Calu3 (cell line): ENCODE measurements at regions not wholly inside any gene's neighbourhood (a gene's known extent, or its start where the extent isn't known, plus 50 kb on each side); places are given as distances from the start of the nearest gene placed in this dataset.
"Not testable (repeated sequence)": the region's sequence is repeated elsewhere in the genome, so short reads cannot be mapped to it uniquely, and the experiment has no call there.

Experiments used
- BruUV-seq: library from RNA; stranded (reverse); fragments of 400-500 nt; replicated peaks from 2 replicates; lab custom pipeline; 2021; lab: Mats Ljungman, UMichigan
- CTCF ChIA-PET: fragments of 300-600 bp; sonication (Branson Sonifier 250); formaldehyde crosslinking; loops from one replicate; lab custom pipeline; 2022; ENCODE audit warnings: antibody characterized with exemption; lab: Charles Lee
- DNase-seq: peaks from one replicate; pipeline ENCODE4 v3.0.0; 2022
- H3K27ac Mint-ChIP-seq: one replicate; pipeline ENCODE4 v1.8.0; 2022; ENCODE audit warnings: mixed read lengths; ENCODE audit not compliant: unreplicated experiment
- H3K27me3 Mint-ChIP-seq: one replicate; pipeline ENCODE4 v1.8.0; 2022; ENCODE audit warnings: mixed read lengths; ENCODE audit not compliant: unreplicated experiment
- H3K36me3 Mint-ChIP-seq: one replicate; pipeline ENCODE4 v1.8.0; 2022; ENCODE audit warnings: mild to moderate bottlenecking, moderate library complexity, mixed read lengths; ENCODE audit not compliant: insufficient read depth, unreplicated experiment
- H3K4me1 Mint-ChIP-seq: one replicate; pipeline ENCODE4 v1.8.0; 2022; ENCODE audit warnings: mild to moderate bottlenecking, low read depth, mixed read lengths; ENCODE audit not compliant: unreplicated experiment
- H3K4me3 Mint-ChIP-seq: one replicate; pipeline ENCODE4 v1.8.0; 2022; ENCODE audit warnings: mild to moderate bottlenecking, low read depth, moderate library complexity, mixed read lengths; ENCODE audit not compliant: unreplicated experiment
- H3K9me3 Mint-ChIP-seq: one replicate; pipeline ENCODE4 v1.8.0; 2022; ENCODE audit warnings: low read depth, mixed read lengths; ENCODE audit not compliant: unreplicated experiment
- intact Hi-C: fragments of 100-400 bp; cut with micrococcal nuclease; formaldehyde crosslinking; loops from one replicate; pipeline ENCODE4 v1.10.0; 2022; ENCODE audit not compliant: unreplicated experiment

DNA sequence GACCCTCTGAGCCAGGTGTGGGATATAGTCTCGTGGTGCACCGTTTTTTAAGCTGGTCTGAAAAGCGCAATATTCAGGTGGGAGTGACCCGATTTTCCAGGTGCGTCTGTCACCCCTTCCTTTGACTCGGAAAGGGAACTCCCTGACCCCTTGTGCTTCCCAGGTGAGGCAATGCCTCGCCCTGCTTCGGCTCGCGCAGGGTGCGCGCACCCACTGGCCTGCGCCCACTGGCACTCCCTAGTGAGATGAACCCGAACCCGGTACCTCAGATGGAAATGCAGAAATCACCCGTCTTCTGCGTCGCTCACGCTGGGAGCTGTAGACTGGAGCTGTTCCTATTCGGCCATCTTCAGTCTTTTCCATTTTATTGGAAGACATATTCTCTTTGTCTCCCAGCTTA, 171.4 kb upstream of the OR4C13 start:
- H3K27ac Mint-ChIP-seq, intact Hi-C loops, H3K27me3 Mint-ChIP-seq, H3K4me3 Mint-ChIP-seq, H3K36me3 Mint-ChIP-seq, H3K4me1 Mint-ChIP-seq, H3K9me3 Mint-ChIP-seq, BruUV-seq, DNase-seq, CTCF ChIA-PET: not testable (repeated sequence)

DNA sequence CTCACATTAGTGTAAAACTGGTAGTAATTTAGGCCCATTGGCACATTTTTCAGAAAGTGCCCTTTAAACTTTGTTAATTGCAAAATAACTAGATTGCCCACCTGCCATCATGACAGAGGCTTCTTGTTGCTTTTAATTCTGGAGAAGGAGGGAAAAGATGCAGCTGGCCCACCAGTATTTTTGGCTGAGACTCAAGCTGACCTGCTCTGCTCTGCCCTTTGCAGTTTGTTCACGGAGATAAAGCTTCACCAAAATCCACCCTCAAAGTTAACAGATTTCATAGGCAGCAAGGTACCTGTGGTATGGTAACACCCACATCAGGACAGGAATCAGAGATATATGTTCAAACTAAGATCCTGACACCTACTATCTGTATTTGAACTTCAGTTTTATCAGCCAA, 170.2 kb upstream of the OR4C13 start:
- H3K27ac Mint-ChIP-seq, CTCF ChIA-PET, H3K27me3 Mint-ChIP-seq, H3K4me1 Mint-ChIP-seq, intact Hi-C loops, H3K4me3 Mint-ChIP-seq, H3K9me3 Mint-ChIP-seq, BruUV-seq, H3K36me3 Mint-ChIP-seq, DNase-seq: not testable (repeated sequence)

DNA sequence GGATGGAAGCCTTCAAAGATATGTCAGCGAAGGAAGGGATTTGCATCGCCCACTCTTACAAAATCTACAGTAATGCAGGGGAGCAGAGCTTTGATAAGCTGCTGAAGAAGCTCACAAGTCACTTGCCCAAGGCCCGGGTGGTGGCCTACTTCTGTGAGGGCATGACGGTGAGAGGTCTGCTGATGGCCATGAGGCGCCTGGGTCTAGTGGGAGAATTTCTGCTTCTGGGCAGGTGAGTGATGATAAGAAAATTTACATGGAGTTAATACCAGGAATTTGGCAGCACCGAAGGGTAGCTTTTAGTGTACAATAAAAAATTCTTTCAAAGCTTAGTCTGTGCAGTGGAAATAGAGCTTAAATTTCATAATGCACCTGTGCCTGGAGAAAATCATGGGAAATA, 168.3 kb upstream of the OR4C13 start:
- H3K4me1 Mint-ChIP-seq, H3K9me3 Mint-ChIP-seq, H3K27ac Mint-ChIP-seq, H3K4me3 Mint-ChIP-seq, intact Hi-C loops, H3K27me3 Mint-ChIP-seq, DNase-seq, BruUV-seq, H3K36me3 Mint-ChIP-seq: not testable (repeated sequence)
- CTCF ChIA-PET: interaction anchor here (0.7 kb wide), 1 partner anchor 131 kb away, joined by 3 read pairs; no protein-coding TSS in a partner anchor

DNA sequence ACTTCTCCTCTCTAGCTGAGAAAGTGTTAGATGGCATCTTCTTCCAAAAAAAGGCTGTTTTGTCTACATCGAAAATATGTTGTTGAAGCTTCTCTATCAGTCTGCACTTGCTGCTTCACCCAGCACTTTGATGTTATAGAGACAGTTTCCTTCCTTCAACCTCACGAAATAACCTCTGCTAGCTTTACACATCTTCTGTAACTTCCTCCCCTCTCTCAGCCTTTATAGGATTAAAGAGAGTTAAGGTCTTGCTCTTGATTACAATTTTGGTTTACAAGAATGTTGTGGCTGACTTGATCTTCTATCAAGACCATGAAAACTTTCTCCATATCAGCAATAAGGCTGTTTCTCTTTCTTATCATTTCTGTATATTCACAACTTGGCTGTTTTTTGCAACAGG, 162.4 kb upstream of the OR4C13 start:
- H3K4me3 Mint-ChIP-seq, H3K27ac Mint-ChIP-seq, H3K36me3 Mint-ChIP-seq, DNase-seq, CTCF ChIA-PET, BruUV-seq, intact Hi-C loops, H3K27me3 Mint-ChIP-seq, H3K4me1 Mint-ChIP-seq: not testable (repeated sequence)
- peaks cover 15% of the 10 kb centered on the region for H3K9me3 Mint-ChIP-seq

DNA sequence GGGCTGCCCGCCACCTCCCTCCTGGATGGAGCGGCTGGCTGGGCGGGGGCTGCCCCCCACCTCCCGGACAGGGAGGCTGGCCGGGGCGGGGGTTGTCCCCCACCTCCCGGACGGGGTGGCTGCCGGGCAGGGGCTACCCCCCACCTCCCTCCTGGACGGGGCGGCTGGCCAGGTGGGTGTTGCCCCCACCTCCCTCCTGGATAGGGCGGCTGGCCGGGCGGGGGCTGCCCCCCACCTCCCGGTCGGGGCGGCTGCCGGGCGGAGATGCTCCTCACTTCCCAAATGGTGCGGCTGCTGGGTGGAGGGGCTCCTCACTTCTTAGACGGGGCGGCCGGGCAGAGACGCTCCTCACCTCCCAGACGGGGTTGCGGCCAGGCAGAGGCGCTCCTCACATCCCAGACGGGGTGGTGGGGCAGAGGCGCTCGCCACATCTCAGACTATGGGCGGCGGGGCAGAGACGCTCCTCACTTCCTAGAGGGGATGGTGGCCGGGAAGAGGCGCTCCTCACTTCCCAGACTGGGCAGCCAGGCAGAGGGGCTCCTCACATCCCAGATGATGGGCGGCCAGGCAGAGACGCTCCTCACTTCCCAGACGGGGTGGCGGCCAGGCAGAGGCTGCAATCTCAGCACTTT, 153.9 kb upstream of the OR4C13 start:
- H3K9me3 Mint-ChIP-seq, intact Hi-C loops, CTCF ChIA-PET, H3K4me3 Mint-ChIP-seq, H3K4me1 Mint-ChIP-seq, H3K27me3 Mint-ChIP-seq, H3K36me3 Mint-ChIP-seq, DNase-seq, BruUV-seq, H3K27ac Mint-ChIP-seq: not testable (repeated sequence)

DNA sequence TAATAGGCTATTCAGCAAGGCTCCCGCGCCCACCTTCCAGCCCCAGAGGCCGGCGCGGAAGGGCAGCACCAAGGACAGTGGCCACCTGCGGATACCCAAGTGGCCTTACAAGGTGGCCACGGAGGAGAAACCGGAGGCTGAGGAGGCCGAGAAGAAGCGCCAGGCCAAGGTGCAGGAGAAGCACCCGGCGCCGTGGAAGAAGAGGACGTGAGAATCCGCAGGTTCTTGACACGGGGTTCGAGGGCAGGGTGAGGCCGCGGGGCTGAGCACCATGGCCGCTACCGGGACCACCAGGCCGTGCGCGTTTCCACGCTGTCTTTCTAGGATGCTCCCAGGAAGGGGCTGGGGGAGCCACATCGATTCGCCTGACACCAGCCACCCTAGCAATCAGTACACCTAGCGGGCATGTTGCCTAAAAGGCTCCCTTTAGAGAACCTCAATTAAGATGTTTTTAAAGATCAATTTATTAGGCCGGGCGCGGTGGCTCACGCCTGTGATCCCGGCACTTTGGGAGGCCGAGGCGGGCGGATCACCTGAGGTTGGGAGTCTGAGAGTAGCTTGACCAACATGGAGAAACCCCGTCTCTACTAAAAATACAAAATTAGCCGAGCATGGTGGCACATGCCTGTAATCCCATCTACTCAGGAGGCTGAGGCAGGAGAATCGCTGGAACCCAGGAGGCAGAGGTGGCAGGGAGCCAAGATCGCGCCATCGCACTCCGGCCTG, 134.3 kb upstream of the OR4C13 start:
- H3K4me3 Mint-ChIP-seq, H3K36me3 Mint-ChIP-seq, H3K27ac Mint-ChIP-seq, H3K9me3 Mint-ChIP-seq, H3K4me1 Mint-ChIP-seq, H3K27me3 Mint-ChIP-seq, BruUV-seq, intact Hi-C loops, DNase-seq, CTCF ChIA-PET: not testable (repeated sequence)

DNA sequence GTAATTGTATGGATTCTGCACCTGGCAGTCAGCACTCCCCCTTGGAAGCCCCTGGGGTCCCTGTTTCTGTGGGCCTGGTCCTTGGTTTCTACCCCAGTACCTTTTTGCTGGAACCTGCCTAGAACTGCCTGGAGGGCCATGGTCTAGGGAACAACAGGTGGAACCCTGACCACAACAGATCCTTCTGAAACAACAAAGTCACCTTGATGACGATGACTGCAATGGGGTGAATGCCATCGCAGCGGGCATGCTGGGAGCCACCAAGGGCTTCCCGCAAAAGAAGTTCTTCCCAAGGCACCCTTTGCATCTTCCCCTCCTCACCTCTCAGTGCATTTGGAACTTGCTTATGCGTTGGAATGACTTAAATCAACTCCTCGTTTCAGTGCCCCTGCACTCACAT, 129.0 kb upstream of the OR4C13 start:
- DNase-seq, H3K27ac Mint-ChIP-seq, H3K36me3 Mint-ChIP-seq, intact Hi-C loops, H3K4me3 Mint-ChIP-seq, H3K27me3 Mint-ChIP-seq, H3K4me1 Mint-ChIP-seq, CTCF ChIA-PET, BruUV-seq: not testable (repeated sequence)
- peaks cover 12% of the 10 kb centered on the region for H3K9me3 Mint-ChIP-seq

DNA sequence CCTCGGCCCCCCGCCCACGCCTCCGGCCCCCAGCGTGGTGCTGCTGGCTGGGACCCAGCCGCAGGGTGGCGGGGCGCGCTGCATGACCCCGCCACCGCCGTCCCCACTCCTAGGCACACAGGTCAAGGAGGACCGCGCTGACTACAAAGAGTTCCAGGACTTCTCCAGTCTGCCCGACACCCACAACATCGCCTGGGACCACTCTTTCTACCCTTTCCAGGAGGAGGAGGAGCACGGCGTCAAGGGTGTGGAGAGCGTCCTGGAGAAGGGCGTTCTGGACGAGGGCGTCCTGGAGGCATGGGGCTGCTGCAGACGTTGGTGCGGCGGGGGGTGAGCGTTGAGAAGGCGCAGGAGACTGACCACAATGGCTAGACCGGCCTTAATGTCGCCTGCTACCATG, 101.7 kb upstream of the OR4C13 start:
- DNase-seq, H3K9me3 Mint-ChIP-seq, H3K27ac Mint-ChIP-seq, H3K4me1 Mint-ChIP-seq, H3K4me3 Mint-ChIP-seq, intact Hi-C loops, H3K27me3 Mint-ChIP-seq, H3K36me3 Mint-ChIP-seq, BruUV-seq, CTCF ChIA-PET: not testable (repeated sequence)
